HG03135 (cell line): ENCODE measurements at regions not wholly inside any gene's neighbourhood (a gene's known extent, or its start where the extent isn't known, plus 50 kb on each side); places are given as distances from the start of the nearest gene placed in this dataset.
"Not testable (repeated sequence)": the region's sequence is repeated elsewhere in the genome, so short reads cannot be mapped to it uniquely, and the experiment has no call there.

Experiments used
- ATAC-seq: cut with Tn5 transposase; IDR thresholded peaks from one replicate; pipeline ENCODE4 v1.9.1; 2021; ENCODE audit warnings: mild to moderate bottlenecking, moderate library complexity; ENCODE audit not compliant: unreplicated experiment

GRCh38 chr3:157921811-157922210, 184.4 kb downstream of the SHOX2 start:
- ATAC-seq = no peak

GRCh38 chr3:157920822-157921700, 185.2 kb downstream of the SHOX2 start:
- no peak for ATAC-seq

- ATAC-seq = no peak
Measured at GRCh38 chr3:157919319-157919887, 186.8 kb downstream of the SHOX2 start.

GRCh38 chr3:157918402-157918801, 187.8 kb downstream of the SHOX2 start:
- no peak for ATAC-seq

DNA sequence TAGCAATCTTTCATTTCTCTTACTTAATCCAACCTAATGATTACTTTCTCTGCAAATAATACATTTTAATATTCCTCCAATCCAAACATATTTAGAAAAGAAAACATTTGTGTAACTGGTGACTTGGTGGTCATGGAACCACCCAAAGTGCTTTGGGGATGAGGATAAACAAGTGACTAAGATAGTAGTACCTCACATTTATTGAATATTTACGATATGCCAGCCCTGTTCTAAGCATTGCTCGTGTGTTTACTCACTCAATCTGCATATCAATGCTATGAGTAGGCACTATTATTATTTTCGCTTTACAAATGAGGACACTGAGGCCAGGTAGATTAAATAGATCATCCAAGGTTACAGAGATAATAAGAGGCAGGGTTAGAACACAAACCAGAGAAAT, 189.5 kb downstream of the SHOX2 start:
- ATAC-seq = no peak

DNA sequence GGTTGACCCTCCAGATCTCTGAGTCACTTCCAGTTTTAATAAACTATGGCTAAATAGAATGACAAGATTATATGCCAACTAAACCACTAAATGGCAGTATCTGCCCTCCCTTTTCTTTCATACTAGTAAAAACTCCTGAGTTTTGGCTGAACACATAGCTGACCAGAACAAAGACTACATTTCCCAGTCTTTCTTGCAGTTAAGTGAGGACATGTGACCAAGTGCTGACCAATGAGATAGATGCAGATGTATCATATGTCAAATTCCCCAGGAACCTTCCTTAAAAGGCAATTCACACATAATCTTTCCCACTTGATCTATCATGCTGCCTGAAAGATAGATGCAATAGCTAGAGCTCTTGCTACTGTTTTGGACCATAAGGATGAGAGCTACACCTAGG, 191.3 kb downstream of the SHOX2 start:
- no peak for ATAC-seq

- no peak for ATAC-seq
Measured at GRCh38 chr3:157913741-157914150, 192.5 kb downstream of the SHOX2 start.

DNA sequence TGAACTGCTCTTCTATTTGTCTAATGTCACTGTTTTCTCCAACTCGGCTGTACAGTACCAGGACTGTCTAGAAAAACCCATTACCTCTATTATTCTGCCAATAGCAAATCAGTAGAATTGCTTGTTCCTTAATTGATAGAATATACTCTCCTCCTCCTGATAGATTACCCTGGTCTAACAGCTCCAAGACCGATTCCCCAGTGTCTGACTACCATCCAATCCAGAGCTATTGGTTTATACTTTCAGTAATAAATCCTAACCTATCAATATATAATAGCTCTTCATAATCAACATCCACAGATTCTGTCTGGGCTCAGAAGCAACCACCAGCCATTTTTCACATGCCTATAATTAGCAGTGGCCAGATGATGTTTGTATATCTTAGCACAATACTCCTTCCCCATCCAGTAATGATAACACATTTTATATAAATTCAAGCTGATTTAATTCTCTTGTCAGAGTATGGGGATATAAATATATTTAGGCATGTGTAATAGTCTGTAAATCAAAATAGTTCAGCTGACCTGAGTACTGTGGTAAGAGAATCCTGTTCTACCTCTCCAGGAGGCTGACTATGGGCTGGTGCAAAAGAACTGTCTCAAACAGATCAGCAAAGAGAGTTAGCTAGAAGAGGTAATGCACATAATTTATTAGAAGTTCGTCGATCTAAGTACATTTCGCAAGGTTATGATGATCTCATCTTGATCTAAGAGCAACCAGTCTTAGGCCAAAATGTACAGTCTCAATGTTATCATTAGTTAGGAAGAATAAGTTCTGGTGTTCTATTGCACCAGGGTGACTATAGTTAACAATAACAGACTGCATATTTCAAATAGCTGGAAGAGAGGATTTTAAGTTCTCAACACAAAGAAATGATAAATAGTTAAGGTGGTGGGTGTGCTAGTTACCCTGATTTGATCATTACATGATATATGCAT, 193.4 kb downstream of the SHOX2 start:
- ATAC-seq = no peak

GRCh38 chr3:157906627-157907026, 199.6 kb downstream of the SHOX2 start:
- ATAC-seq = no peak

DNA sequence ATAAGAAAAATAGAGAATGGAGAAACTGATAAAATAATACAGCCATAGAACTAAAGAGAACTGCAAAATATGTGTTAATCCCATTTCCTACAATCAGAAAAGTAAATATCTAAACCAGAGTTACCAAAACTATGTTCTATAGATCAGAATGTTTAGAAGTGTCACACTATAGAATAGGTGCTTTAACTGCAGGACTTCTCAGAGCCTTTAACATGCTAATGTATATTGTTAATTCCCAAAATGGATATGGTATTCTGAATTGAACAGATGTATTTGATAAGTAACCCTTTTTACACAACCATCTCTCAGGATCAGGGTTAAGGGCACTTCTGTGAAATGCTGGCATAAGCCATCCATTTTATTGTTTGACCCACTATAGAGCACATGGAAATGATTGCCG, 200.3 kb downstream of the SHOX2 start:
- no peak for ATAC-seq

DNA sequence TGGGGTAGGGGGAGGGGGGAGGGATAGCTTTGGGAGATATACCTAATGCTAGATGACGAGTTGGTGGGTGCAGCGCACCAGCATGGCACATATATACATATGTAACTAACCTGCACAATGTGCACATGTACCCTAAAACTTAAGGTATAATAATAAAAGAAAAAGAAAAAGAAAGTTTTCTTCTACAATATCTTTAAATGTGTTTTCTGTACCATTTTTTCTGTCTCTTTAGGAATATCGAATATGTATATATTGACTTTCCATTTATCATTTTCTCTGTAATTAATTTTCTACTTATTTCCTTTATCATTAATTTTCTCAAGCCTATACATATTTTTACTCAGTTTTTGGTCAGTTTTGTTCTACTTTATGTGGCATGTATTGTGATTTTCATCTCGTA, 203.5 kb downstream of the SHOX2 start:
- not testable (repeated sequence) for ATAC-seq

GRCh38 chr3:157888040-157888439, 218.2 kb downstream of the SHOX2 start:
- no peak for ATAC-seq

GRCh38 chr3:157876556-157876955, 229.7 kb downstream of the SHOX2 start:
- ATAC-seq = no peak

GRCh38 chr3:157872902-157873301, 233.3 kb downstream of the SHOX2 start:
- ATAC-seq = no peak

DNA sequence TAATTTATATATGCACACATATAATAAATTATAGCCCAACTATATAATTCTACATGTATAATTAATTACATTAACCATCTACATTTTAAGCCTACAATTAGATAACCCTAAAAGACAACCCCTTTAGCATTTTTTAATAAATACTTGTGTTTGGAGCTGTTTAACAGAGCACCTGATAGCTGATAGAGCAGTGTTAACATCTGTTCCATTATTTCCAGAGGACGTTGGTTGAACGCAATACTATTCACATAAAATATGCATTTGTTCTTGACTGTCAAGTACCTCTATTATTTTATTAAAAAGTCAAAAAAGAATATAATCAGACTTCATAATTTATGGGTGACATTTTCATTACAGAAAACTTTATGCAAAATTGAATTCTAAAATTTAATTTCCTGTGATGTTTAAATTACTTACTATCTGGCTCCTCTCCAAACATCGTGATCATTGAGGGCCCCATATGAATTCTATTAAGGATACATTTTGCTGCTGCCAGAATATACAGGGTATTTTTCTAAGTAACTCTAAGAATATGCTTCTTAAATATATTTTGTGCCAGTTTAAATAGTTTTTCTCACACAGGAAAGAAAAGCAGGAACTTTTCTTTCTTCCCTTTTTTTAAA, 234.3 kb downstream of the SHOX2 start:
- no peak for ATAC-seq

DNA sequence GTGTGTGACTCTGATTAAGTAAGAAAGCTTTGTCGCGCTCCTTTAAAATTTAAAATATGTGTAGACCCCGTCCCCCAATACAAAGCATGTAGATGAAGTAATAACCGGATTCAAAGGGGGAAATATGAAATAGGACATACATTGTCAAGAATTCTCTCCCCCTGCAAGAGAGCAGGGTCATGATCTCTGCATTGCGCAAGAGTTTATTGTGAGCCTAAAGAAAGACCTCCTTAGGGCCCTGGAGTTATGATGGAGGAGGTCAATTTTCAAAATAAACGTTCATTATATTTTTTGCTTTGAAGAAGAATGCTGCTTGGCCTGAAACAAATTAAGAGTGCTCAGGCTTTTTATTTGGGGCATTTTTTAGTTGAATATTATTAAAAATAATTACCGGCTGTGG, 235.0 kb downstream of the SHOX2 start:
- no peak for ATAC-seq

- no peak for ATAC-seq
Measured at GRCh38 chr3:157868946-157869345, 237.3 kb downstream of the SHOX2 start.

GRCh38 chr3:157868196-157868595, 238.0 kb downstream of the SHOX2 start:
- no peak for ATAC-seq

DNA sequence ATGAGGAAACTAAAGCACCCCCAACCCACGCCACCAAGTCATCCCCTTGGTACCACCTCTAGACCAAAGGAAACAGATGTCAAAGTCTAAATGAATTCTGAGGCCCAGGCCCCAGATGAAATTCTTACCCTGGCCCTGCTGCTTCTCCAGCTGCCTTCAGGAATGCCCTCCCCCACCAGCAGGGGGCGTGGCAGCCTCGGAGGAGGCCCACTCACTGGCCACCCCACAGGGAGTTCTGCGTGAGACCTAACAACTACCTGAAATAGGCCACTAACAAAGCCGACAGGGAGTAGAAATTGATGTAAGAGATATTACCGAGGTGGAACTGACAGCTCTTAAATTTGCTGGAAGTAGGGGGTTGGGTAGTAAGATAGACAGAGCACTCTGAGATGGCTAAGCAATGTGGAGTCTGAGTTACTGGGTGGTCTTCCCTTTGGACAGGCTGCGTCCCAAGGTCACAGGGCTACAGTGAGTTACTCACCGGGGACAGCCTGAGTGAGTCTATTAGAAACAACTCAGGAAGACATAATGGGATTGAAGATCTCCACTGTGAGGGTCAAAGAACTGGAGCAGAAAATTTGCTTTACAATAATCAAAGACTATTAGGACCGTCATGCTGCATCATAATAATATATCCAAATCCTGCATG, 240.7 kb downstream of the SHOX2 start:
- ATAC-seq = peak; percentile 77

DNA sequence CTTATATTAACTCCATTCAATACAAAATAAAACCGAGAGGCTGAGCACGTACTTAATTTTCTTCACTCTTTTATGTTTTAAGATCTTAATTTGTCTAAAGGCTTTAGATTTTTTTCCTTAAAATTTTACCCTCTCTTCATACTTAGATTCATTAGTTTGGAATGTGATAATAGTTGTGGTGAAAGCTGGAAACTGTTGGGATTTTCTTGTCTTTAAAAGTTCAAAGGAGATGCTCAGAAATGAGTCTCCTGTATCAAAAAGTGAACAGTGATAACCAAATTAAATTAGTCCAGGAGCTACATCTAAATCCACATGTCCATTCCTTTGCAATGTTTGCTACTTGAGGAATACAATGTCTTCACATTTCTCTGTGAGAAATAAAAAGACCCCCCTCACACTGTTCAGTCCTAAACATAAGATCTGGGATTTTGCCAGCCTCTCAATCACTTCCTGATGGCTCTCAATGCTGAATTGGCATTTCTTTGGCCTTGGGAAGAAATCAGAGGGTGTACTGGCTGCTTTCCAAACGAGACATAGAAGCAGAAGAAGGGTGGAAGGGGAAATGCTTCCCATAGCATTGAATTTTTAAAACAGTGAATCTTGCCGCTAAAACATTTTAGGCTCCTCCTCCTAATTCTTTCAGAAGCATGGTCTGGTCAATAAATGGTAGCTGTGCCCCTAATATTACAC, 245.0 kb downstream of the SHOX2 start:
- no peak for ATAC-seq
